SK-N-SH (cell line): ENCODE measurements at regions not wholly inside any gene's neighbourhood (a gene's known extent, or its start where the extent isn't known, plus 50 kb on each side); places are given as distances from the start of the nearest gene placed in this dataset.

Source experiments
- CTCF ChIA-PET: fragments of 300-600, 350-600 bp; formaldehyde crosslinking; extraction: SDS; loops from one replicate; lab custom pipeline; 2021; lab: Yijun Ruan, JAX
- POLR2A ChIA-PET: fragments of 350-600 bp; sonication (Branson Sonifier 250); formaldehyde crosslinking; extraction: SDS; loops from one replicate; lab custom pipeline; 2020; ENCODE audit warnings: antibody characterized with exemption, inconsistent platforms; lab: Yijun Ruan, JAX
- DNase-seq: peaks from one replicate; pipeline ENCODE4 v3.0.0; 2012
- H2AFZ ChIP-seq: fragments of 200-600 bp; sonication (generic); 2 replicates; pipeline ENCODE4 v1.8.1; 2016; ENCODE audit warnings: antibody characterized with exemption, mild to moderate bottlenecking, low read depth
- H3F3A ChIP-seq: fragments of 200-600 bp; sonication (generic); replicated peaks from 2 replicates; pipeline ENCODE3; 2016; ENCODE audit warnings: antibody characterized with exemption, mild to moderate bottlenecking; ENCODE audit not compliant: insufficient read depth
- H3K27ac ChIP-seq, 2 experiments: fragments of 200-500 bp in 1 of 2; fragments of 200-600 bp in 1 of 2; sonication (Bioruptor generic) in 1 of 2; sonication (generic), shearing (Covaris generic) in 1 of 2; 2 replicates each; pipeline versions ENCODE4 v1.5.1 to v1.6.1; 2014 to 2016; ENCODE audit warnings: low read depth in 2 of 2, inconsistent platforms in 1 of 2, low read length in 1 of 2, mild to moderate bottlenecking in 1 of 2, mixed read lengths in 1 of 2
- H3K27me3 ChIP-seq: fragments of 200-600 bp; sonication (generic), shearing (Covaris generic); 2 replicates; pipeline ENCODE4 v1.6.1; 2016; ENCODE audit warnings: mixed run types; ENCODE audit not compliant: insufficient read depth
- H3K36me3 ChIP-seq, 2 experiments: fragments of 200-500 bp in 1 of 2; fragments of 200-600 bp in 1 of 2; sonication (Bioruptor generic) in 1 of 2; sonication (generic) in 1 of 2; replicated peaks in 1 of 2; 2 replicates each; pipeline versions ENCODE3 to v1.5.1; 2014 to 2016; ENCODE audit warnings: low read length in 1 of 2, mild to moderate bottlenecking in 1 of 2; ENCODE audit not compliant: insufficient read depth in 2 of 2, control insufficient read depth in 1 of 2
- H3K4me1 ChIP-seq, 2 experiments: fragments of 200-500 bp in 1 of 2; fragments of 200-600 bp in 1 of 2; sonication (Bioruptor generic) in 1 of 2; sonication (generic), shearing (Covaris generic) in 1 of 2; 2 replicates each; pipeline versions ENCODE4 v1.5.1 to v1.6.1; 2014 to 2016; ENCODE audit warnings: low read depth in 1 of 2, low read length in 1 of 2, mixed run types in 1 of 2; ENCODE audit not compliant: insufficient read depth in 2 of 2, control insufficient read depth in 1 of 2
- H3K4me2 ChIP-seq: fragments of 200-600 bp; sonication (generic), shearing (Covaris generic); 2 replicates; pipeline ENCODE4 v1.6.1; 2017; ENCODE audit warnings: mixed run types
- H3K4me3 ChIP-seq, 2 experiments: fragments of 200-500 bp in 1 of 2; fragments of 200-600 bp in 1 of 2; sonication (Bioruptor generic) in 1 of 2; sonication (generic), shearing (Covaris generic) in 1 of 2; 2 replicates each; pipeline versions ENCODE4 v1.5.1 to v1.8.1; 2014 to 2016; ENCODE audit warnings: low read depth in 2 of 2, inconsistent platforms in 1 of 2, low read length in 1 of 2, mild to moderate bottlenecking in 1 of 2, mixed read lengths in 1 of 2, moderate library complexity in 1 of 2
- H3K79me2 ChIP-seq: fragments of 200-600 bp; sonication (generic); 2 replicates; pipeline ENCODE4 v1.8.1; 2017; ENCODE audit warnings: mild to moderate bottlenecking; ENCODE audit not compliant: insufficient read depth
- H3K9ac ChIP-seq: fragments of 200-600 bp; sonication (generic); 2 replicates; pipeline ENCODE4 v1.6.1; 2017; ENCODE audit warnings: mixed run types
- H3K9me2 ChIP-seq: fragments of 200-600 bp; sonication (generic); 2 replicates; pipeline ENCODE4 v1.6.1; 2017; ENCODE audit warnings: mixed run types
- H3K9me3 ChIP-seq: fragments of 200-600 bp; sonication (generic); 2 replicates; pipeline ENCODE4 v1.6.1; 2017; ENCODE audit warnings: mixed run types, mild to moderate bottlenecking, moderate library complexity
- H4K20me1 ChIP-seq: fragments of 200-600 bp; sonication (generic); 2 replicates; pipeline ENCODE4 v1.6.1; 2017; ENCODE audit warnings: mild to moderate bottlenecking, mixed run types; ENCODE audit not compliant: insufficient read depth
- EP300 ChIP-seq, 2 experiments: IDR thresholded peaks; 2 replicates each; pipeline versions ENCODE4 v1.4.0 to v1.6.1; 2012; ENCODE audit warnings: borderline replicate concordance in 1 of 2, low read depth in 1 of 2, low read length in 1 of 2
- FOSL2 ChIP-seq: IDR thresholded peaks from 2 replicates; pipeline ENCODE4 v1.4.0; 2012; ENCODE audit warnings: low read depth, mild to moderate bottlenecking, moderate library complexity, borderline replicate concordance
- FOXM1 ChIP-seq: IDR thresholded peaks from 2 replicates; pipeline ENCODE4 v1.4.0; 2012; ENCODE audit warnings: low read depth, mild to moderate bottlenecking
- GABPA ChIP-seq: IDR thresholded peaks from 2 replicates; pipeline ENCODE4 v1.4.0; 2012; ENCODE audit warnings: low read depth, mild to moderate bottlenecking
- MXI1 ChIP-seq: IDR thresholded peaks from 2 replicates; pipeline ENCODE4 v1.6.1; 2012; ENCODE audit warnings: mild to moderate bottlenecking, low read depth, low read length, improper control_type of control experiment
- WGBS: methylation state at CpG from one replicate; pipeline ENCODE4 v1.1.6; 2017; ENCODE audit warnings: low lambda C conversion rate; 5-methylcytosine and 5-hydroxymethylcytosine counted together
- TF ChIP-seq, protein P1 (sequence below): fragments of 150-350 bp; IDR thresholded peaks from 2 replicates; pipeline ENCODE4 v1.6.1; 2016; ENCODE audit warnings: mild to moderate bottlenecking, low read depth, low read length
- TF ChIP-seq, protein P2 (sequence below): fragments of 200-600 bp; sonication (generic); IDR thresholded peaks from 2 replicates; pipeline ENCODE4 v1.6.1; 2017; ENCODE audit warnings: antibody characterized with exemption, mild to moderate bottlenecking, moderate library complexity
- TF ChIP-seq, protein P3 (sequence below): IDR thresholded peaks from 2 replicates; pipeline ENCODE4; 2012

DNA sequence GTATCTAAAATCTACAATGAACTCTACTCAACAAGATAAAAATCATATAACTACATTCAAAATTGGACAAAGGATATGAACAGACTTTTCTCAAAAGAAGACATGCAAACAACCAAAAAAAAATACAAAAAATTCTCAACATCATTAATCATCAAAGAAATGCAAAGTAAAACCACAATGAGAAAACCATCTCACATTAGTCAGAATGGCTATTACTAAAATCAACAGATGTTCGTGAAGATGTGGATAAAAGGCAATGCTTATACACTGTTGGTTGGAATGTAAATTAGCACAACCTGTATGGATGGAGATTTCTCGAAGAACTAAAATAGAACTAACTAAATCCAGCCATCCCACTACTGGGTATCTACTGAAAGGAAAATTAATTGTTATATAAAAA lies 1080.8 kb downstream of the AMY1C start:
- H3K4me3 ChIP-seq, result no peak overlapping the region
- TF ChIP-seq MXI1, result no peak
- no peaks in the 10 kb centered on the region for H3F3A ChIP-seq
- no peaks in the 10 kb centered on the region for H3K9me3 ChIP-seq
- H3K79me2 ChIP-seq, result no peaks in the 10 kb centered on the region
- H3K9ac ChIP-seq, result no peak overlapping the region
- H3K9me2 ChIP-seq, result no peaks in the 10 kb centered on the region
- no peaks in the 10 kb centered on the region for H3K4me1 ChIP-seq
- no peaks in the 10 kb centered on the region for H3K27me3 ChIP-seq
- no peak overlapping the region for H2AFZ ChIP-seq
- CTCF ChIA-PET, result no interaction called here
- POLR2A ChIA-PET, result no interaction called here
- no peaks in the 10 kb centered on the region for H4K20me1 ChIP-seq
- 36% methylated on average over 2 of the region's 2 CpGs for WGBS
- H3K36me3 ChIP-seq, result no peaks in the 10 kb centered on the region
- H3K4me2 ChIP-seq, result no peak overlapping the region
- no peak for DNase-seq
- no peak overlapping the region for H3K27ac ChIP-seq

DNA sequence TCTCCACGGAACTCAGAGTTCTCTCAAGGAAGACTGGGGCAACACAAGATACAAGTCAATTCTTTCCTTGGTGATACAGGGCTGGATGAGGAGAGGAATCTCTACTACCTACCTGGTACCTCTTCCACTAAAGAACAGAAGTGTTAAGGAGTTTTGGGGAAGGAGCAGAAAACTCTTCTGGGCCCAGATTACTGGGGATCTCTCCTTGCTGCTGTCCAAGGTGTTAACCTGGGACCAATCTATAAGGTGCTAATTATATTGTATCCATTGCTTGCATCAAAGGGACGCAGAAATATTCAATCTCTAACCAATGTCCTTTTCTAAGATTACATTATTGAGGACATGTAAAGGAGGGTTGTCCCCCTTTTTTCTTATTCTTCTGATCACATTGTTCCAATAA lies 1102.5 kb downstream of the AMY1C start:
- Histone ChIP-seq H3K4me3 (no peak overlapping the region), H3K27ac (no peak overlapping the region), H3F3A (no peaks in the 10 kb centered on the region), H3K79me2 (no peaks in the 10 kb centered on the region), H3K9me2 (no peaks in the 10 kb centered on the region; the same call in 1 of the 2 replicates), H3K4me1 (no peaks in the 10 kb centered on the region), H3K4me2 (no peak overlapping the region), H3K9ac (no peak overlapping the region), H4K20me1 (no peaks in the 10 kb centered on the region), H3K27me3 (no peaks in the 10 kb centered on the region), H2AFZ (no peak overlapping the region), H3K9me3 (no peaks in the 10 kb centered on the region), H3K36me3 (no peaks in the 10 kb centered on the region)
- ChIA-PET POLR2A (no interaction called here), CTCF (no interaction called here)
- no peak for DNase-seq
- 19% methylated on average over 2 of the region's 2 CpGs for WGBS
- no peak for TF ChIP-seq FOSL2
- TF ChIP-seq, protein P1, sequence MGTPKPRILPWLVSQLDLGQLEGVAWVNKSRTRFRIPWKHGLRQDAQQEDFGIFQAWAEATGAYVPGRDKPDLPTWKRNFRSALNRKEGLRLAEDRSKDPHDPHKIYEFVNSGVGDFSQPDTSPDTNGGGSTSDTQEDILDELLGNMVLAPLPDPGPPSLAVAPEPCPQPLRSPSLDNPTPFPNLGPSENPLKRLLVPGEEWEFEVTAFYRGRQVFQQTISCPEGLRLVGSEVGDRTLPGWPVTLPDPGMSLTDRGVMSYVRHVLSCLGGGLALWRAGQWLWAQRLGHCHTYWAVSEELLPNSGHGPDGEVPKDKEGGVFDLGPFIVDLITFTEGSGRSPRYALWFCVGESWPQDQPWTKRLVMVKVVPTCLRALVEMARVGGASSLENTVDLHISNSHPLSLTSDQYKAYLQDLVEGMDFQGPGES, result no peak
- TF ChIP-seq EP300 (IDR thresholded peaks at IDR 0.05; ENCODE audit: borderline replicate concordance in 1 of 2, low read depth in 1 of 2, low read length in 1 of 2), result no peak
- TF ChIP-seq, protein P2, sequence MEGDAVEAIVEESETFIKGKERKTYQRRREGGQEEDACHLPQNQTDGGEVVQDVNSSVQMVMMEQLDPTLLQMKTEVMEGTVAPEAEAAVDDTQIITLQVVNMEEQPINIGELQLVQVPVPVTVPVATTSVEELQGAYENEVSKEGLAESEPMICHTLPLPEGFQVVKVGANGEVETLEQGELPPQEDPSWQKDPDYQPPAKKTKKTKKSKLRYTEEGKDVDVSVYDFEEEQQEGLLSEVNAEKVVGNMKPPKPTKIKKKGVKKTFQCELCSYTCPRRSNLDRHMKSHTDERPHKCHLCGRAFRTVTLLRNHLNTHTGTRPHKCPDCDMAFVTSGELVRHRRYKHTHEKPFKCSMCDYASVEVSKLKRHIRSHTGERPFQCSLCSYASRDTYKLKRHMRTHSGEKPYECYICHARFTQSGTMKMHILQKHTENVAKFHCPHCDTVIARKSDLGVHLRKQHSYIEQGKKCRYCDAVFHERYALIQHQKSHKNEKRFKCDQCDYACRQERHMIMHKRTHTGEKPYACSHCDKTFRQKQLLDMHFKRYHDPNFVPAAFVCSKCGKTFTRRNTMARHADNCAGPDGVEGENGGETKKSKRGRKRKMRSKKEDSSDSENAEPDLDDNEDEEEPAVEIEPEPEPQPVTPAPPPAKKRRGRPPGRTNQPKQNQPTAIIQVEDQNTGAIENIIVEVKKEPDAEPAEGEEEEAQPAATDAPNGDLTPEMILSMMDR, result no peak
- no peak for TF ChIP-seq GABPA
- TF ChIP-seq, protein P3, sequence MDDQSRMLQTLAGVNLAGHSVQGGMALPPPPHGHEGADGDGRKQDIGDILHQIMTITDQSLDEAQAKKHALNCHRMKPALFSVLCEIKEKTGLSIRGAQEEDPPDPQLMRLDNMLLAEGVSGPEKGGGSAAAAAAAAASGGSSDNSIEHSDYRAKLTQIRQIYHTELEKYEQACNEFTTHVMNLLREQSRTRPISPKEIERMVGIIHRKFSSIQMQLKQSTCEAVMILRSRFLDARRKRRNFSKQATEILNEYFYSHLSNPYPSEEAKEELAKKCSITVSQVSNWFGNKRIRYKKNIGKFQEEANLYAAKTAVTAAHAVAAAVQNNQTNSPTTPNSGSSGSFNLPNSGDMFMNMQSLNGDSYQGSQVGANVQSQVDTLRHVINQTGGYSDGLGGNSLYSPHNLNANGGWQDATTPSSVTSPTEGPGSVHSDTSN, result no peak
- no peak for TF ChIP-seq FOXM1
